CD4-positive, alpha-beta T cell treated with Interleukin-15 for 1 hour (primary cell): ENCODE measurements at regions not wholly inside any gene's neighbourhood (a gene's known extent, or its start where the extent isn't known, plus 50 kb on each side); places are given as distances from the start of the nearest gene placed in this dataset.

Source experiments
- DNase-seq: peaks from one replicate; pipeline ENCODE4 v3.0.0-alpha.2; 2020

- no peak for DNase-seq
Measured at GRCh38 chr3:170751899-170752293, 118.1 kb downstream of the RPL22L1 start.

GRCh38 chr3:170751083-170751898 lies 118.7 kb downstream of the RPL22L1 start:
- no peak for DNase-seq

- no peak for DNase-seq
Measured at GRCh38 chr3:170750478-170750830, 119.5 kb downstream of the RPL22L1 start.

GRCh38 chr3:170749765-170750477 lies 120.1 kb downstream of the RPL22L1 start:
- DNase-seq = no peak

- no peak for DNase-seq
Measured at GRCh38 chr3:170749185-170749584, 120.8 kb downstream of the RPL22L1 start.

GRCh38 chr3:170746175-170746942 lies 123.6 kb downstream of the RPL22L1 start:
- DNase-seq = no peak

GRCh38 chr3:170745211-170745718 lies 124.7 kb downstream of the RPL22L1 start:
- DNase-seq = no peak

GRCh38 chr3:170741756-170742529 lies 128.1 kb downstream of the RPL22L1 start:
- DNase-seq = no peak

- no peak for DNase-seq
Measured at GRCh38 chr3:170740726-170741591, 129.0 kb downstream of the RPL22L1 start.

GRCh38 chr3:170740285-170740684 lies 129.7 kb downstream of the RPL22L1 start:
- no peak for DNase-seq

GRCh38 chr3:170739410-170739809 lies 130.6 kb downstream of the RPL22L1 start:
- DNase-seq = no peak

- no peak for DNase-seq
Measured at GRCh38 chr3:170738766-170739165, 131.2 kb downstream of the RPL22L1 start.

- DNase-seq = no peak
Measured at GRCh38 chr3:170737498-170738162, 132.4 kb downstream of the RPL22L1 start.

- DNase-seq = no peak
Measured at GRCh38 chr3:170735821-170736220, 134.2 kb downstream of the RPL22L1 start.

GRCh38 chr3:170734735-170735065 lies 135.3 kb downstream of the RPL22L1 start:
- no peak for DNase-seq

- DNase-seq = no peak
Measured at GRCh38 chr3:170734043-170734734, 135.8 kb downstream of the RPL22L1 start.

- DNase-seq = no peak
Measured at GRCh38 chr3:170732660-170733245, 137.2 kb downstream of the RPL22L1 start.

GRCh38 chr3:170731281-170731680 lies 138.7 kb downstream of the RPL22L1 start:
- no peak for DNase-seq

GRCh38 chr3:170730071-170730812 lies 139.8 kb downstream of the RPL22L1 start:
- no peak for DNase-seq
